ENCODE measurements at regions not wholly inside any gene's neighbourhood (a gene's known extent, or its start where the extent isn't known, plus 50 kb on each side); places are given as distances from the start of the nearest gene placed in this dataset.

DNA sequence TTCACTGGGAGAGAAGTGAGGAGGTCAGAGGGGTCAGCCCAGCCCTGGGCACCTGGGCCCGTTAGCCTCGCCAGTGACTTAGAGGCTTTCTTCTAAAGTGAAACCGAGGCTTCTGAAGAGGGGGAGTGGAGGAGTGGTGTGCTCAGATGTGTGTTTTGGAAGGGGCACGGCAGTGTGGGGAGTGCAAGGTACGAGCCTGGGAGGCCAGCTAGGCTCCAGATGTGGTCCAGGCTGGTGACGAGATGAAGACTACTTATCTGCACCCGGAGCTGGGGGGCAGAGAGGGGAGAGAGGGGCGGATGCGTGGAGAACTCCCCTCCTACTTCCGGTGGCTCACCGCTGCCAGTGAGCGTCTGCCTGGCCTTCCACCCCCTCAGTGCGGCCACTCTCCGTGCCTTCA is 371.3 kb upstream of the HS6ST1 start:
- H3K4me1 ChIP-seq (ENCODE audit: control insufficient read depth in 4 of 4, insufficient read depth in 4 of 4, low read length in 3 of 4) = no peaks in the 10 kb centered on the region
- no peaks in the 10 kb centered on the region for H3K9me3 ChIP-seq (ENCODE audit: control insufficient read depth in 4 of 4, low read length in 3 of 4)
- no peak for DNase-seq (ENCODE audit: low spot score)
- TF ChIP-seq RAD21 (IDR thresholded peaks at IDR 0.05) (no peak), RXRA (IDR thresholded peaks at IDR 0.05) (no peak), SP1 (IDR thresholded peaks at IDR 0.05) (no peak), ZBTB33 (IDR thresholded peaks at IDR 0.05) (no peak), EGR1 (IDR thresholded peaks at IDR 0.05; ENCODE audit: low read depth in 2 of 2) (no peak)
- TF ChIP-seq, protein P1, sequence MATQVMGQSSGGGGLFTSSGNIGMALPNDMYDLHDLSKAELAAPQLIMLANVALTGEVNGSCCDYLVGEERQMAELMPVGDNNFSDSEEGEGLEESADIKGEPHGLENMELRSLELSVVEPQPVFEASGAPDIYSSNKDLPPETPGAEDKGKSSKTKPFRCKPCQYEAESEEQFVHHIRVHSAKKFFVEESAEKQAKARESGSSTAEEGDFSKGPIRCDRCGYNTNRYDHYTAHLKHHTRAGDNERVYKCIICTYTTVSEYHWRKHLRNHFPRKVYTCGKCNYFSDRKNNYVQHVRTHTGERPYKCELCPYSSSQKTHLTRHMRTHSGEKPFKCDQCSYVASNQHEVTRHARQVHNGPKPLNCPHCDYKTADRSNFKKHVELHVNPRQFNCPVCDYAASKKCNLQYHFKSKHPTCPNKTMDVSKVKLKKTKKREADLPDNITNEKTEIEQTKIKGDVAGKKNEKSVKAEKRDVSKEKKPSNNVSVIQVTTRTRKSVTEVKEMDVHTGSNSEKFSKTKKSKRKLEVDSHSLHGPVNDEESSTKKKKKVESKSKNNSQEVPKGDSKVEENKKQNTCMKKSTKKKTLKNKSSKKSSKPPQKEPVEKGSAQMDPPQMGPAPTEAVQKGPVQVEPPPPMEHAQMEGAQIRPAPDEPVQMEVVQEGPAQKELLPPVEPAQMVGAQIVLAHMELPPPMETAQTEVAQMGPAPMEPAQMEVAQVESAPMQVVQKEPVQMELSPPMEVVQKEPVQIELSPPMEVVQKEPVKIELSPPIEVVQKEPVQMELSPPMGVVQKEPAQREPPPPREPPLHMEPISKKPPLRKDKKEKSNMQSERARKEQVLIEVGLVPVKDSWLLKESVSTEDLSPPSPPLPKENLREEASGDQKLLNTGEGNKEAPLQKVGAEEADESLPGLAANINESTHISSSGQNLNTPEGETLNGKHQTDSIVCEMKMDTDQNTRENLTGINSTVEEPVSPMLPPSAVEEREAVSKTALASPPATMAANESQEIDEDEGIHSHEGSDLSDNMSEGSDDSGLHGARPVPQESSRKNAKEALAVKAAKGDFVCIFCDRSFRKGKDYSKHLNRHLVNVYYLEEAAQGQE (IDR thresholded peaks at IDR 0.05) = no peak
- no peaks in the 10 kb centered on the region for H3K36me3 ChIP-seq (ENCODE audit: control insufficient read depth in 4 of 4, insufficient read depth in 3 of 4, low read depth in 1 of 4, low read length in 3 of 4)
- H3K27me3 ChIP-seq (ENCODE audit: control insufficient read depth in 4 of 4, insufficient read depth in 4 of 4, low read length in 3 of 4) = no peaks in the 10 kb centered on the region
- no peak overlapping the region for H3K9ac ChIP-seq (ENCODE audit: low read depth in 1 of 2, low read length in 2 of 2)
- H3K4me3 ChIP-seq (ENCODE audit: low read depth in 1 of 3, low read length in 3 of 3) = no peak overlapping the region
- 89% methylated on average over 14 of the region's 14 CpGs for WGBS
- no peak overlapping the region for H3K27ac ChIP-seq (ENCODE audit: low read depth in 1 of 2, low read length in 2 of 2)

DNA sequence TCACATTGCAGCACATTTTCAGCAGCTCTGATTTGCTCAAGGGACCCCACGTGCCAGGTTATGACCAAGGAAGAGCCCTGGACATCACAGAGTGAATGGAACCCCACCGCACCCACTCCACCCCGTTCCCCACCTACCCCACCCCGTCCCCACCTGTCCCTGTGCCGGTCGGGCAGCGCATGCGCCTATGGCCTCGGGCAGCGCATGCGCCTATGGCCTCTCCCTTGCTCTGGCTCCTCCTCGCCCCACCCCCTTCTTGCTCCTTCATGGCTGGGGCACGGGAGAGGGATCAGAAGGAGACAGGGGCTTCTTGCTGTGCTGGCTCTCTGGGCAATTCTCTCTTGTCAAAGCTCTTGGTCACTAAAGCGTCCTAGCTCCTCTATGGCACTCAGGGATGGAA is 371.8 kb upstream of the HS6ST1 start:
- WGBS = 91% methylated on average over 14 of the region's 14 CpGs
- H3K27ac ChIP-seq (ENCODE audit: low read depth in 1 of 2, low read length in 2 of 2) = no peak overlapping the region
- no peak overlapping the region for H3K4me3 ChIP-seq (ENCODE audit: low read depth in 1 of 3, low read length in 3 of 3)
- H3K27me3 ChIP-seq (ENCODE audit: control insufficient read depth in 4 of 4, insufficient read depth in 4 of 4, low read length in 3 of 4) = no peaks in the 10 kb centered on the region
- no peaks in the 10 kb centered on the region for H3K36me3 ChIP-seq (ENCODE audit: control insufficient read depth in 4 of 4, insufficient read depth in 3 of 4, low read depth in 1 of 4, low read length in 3 of 4)
- TF ChIP-seq CTCF (IDR thresholded peaks at IDR 0.05; ENCODE audit: low read depth, low read length, missing input control) (no peak), ZBTB33 (IDR thresholded peaks at IDR 0.05) (no peak), NR2F2 (IDR thresholded peaks at IDR 0.05) (no peak), FOXA1 (IDR thresholded peaks at IDR 0.05) (no peak), HNF4G (IDR thresholded peaks at IDR 0.05) (no peak), TAF1 (conservative IDR thresholded peaks at IDR 0.05) (no peak), JUND (IDR thresholded peaks at IDR 0.05) (no peak), FOXA2 (IDR thresholded peaks at IDR 0.05) (no peak), RXRA (IDR thresholded peaks at IDR 0.05) (no peak)
- TF ChIP-seq, protein P2, sequence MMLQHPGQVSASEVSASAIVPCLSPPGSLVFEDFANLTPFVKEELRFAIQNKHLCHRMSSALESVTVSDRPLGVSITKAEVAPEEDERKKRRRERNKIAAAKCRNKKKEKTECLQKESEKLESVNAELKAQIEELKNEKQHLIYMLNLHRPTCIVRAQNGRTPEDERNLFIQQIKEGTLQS (IDR thresholded peaks at IDR 0.05) = no peak
- no peak for DNase-seq (ENCODE audit: low spot score)
- H3K9me3 ChIP-seq (ENCODE audit: control insufficient read depth in 4 of 4, low read length in 3 of 4) = no peaks in the 10 kb centered on the region
- no peak overlapping the region for H3K9ac ChIP-seq (ENCODE audit: low read depth in 1 of 2, low read length in 2 of 2)
- H3K4me1 ChIP-seq (ENCODE audit: control insufficient read depth in 4 of 4, insufficient read depth in 4 of 4, low read length in 3 of 4) = no peaks in the 10 kb centered on the region

Measured in liver (tissue), 8 donors.